GM12878 (cell line): ENCODE measurements at regions not wholly inside any gene's neighbourhood (a gene's known extent, or its start where the extent isn't known, plus 50 kb on each side); places are given as distances from the start of the nearest gene placed in this dataset.

Source experiments
- ATAC-seq: fragments of 200-7000 bp; cut with Tn5 transposase; 3 replicates; pipeline ENCODE4 v1.9.1; 2020; ENCODE audit warnings: mild to moderate bottlenecking, moderate library complexity
- BruUV-seq: library from RNA; stranded (reverse); fragments of 400-500 nt; replicated peaks from 2 replicates; lab custom pipeline; 2021; lab: Mats Ljungman, UMichigan
- CTCF ChIA-PET: fragments of 300-600 bp; sonication (Branson Sonifier 250); formaldehyde crosslinking; extraction: SDS; loops from one replicate; lab custom pipeline; 2021; ENCODE audit warnings: inconsistent platforms; lab: Yijun Ruan, JAX
- POLR2A ChIA-PET: fragments of 350-600 bp; formaldehyde crosslinking; extraction: SDS; loops from one replicate; lab custom pipeline; 2021; ENCODE audit warnings: inconsistent platforms; lab: Charles Lee
- RAD21 ChIA-PET: fragments of 300-600 bp; sonication (Branson Sonifier 250); formaldehyde crosslinking; loops from one replicate; lab custom pipeline; 2023; ENCODE audit warnings: antibody characterized with exemption; ENCODE audit not compliant: unreplicated experiment; lab: Charles Lee
- SMC1A ChIA-PET: fragments of 300-600 bp; sonication (Branson Sonifier 250); formaldehyde crosslinking; loops from one replicate; lab custom pipeline; 2023; ENCODE audit not compliant: unreplicated experiment, uncharacterized antibody; lab: Charles Lee
- DNase-seq: peaks from one replicate; pipeline ENCODE4 v3.0.0-alpha.2; 2011; ENCODE audit warnings: low read depth, low spot score
- FAIRE-seq: peaks from 3 replicates; lab custom pipeline; 2011; peaks lifted over from hg19 to GRCh38; lab: Jason Lieb, UNC
- H2AFZ ChIP-seq: 2 replicates; pipeline ENCODE4 v1.6.0; 2011; ENCODE audit warnings: low read depth, low read length, control low read depth; ENCODE audit not compliant: control insufficient read depth
- H3K27ac ChIP-seq: 2 replicates; pipeline ENCODE4 v1.5.1; 2011; ENCODE audit warnings: control low read depth; ENCODE audit not compliant: control insufficient read depth, insufficient read depth
- H3K27me3 ChIP-seq, 2 experiments: replicated peaks in 1 of 2; 2 replicates each; pipeline versions ENCODE4 v1.6.0 to v1.6.1; 2011; ENCODE audit warnings: low read length in 1 of 2; ENCODE audit not compliant: control insufficient read depth in 2 of 2, insufficient read depth in 2 of 2
- H3K36me3 ChIP-seq, 2 experiments: 2 replicates each; pipeline ENCODE4 v1.5.1; 2011; ENCODE audit warnings: low read length in 1 of 2; ENCODE audit not compliant: control insufficient read depth in 2 of 2, insufficient read depth in 2 of 2
- H3K4me1 ChIP-seq: 2 replicates; pipeline ENCODE4 v1.6.1; 2011; ENCODE audit warnings: mild to moderate bottlenecking, low read length, moderate library complexity, mixed read lengths; ENCODE audit not compliant: control insufficient read depth, insufficient read depth
- H3K4me2 ChIP-seq: 2 replicates; pipeline ENCODE4 v1.6.0; 2011; ENCODE audit warnings: control low read depth; ENCODE audit not compliant: control insufficient read depth, insufficient read depth
- H3K4me3 ChIP-seq: fragments of 200-600 bp; sonication (generic); 2 replicates; pipeline ENCODE4 v1.5.1; 2016
- H3K79me2 ChIP-seq: 2 replicates; pipeline ENCODE4 v1.6.0; 2011; ENCODE audit warnings: low read length; ENCODE audit not compliant: control insufficient read depth, insufficient read depth
- H3K9ac ChIP-seq: 2 replicates; pipeline ENCODE4 v1.8.0; 2011; ENCODE audit warnings: low read length, control low read depth, mixed read lengths; ENCODE audit not compliant: control insufficient read depth, insufficient read depth
- H3K9me3 ChIP-seq: replicated peaks from 3 replicates; pipeline ENCODE4 v1.5.1; 2011; ENCODE audit warnings: mild to moderate bottlenecking, low read length; ENCODE audit not compliant: control insufficient read depth, insufficient read depth
- H4K20me1 ChIP-seq: 2 replicates; pipeline ENCODE4 v1.6.0; 2011; ENCODE audit not compliant: control insufficient read depth, insufficient read depth
- ATF3 ChIP-seq: IDR thresholded peaks from 2 replicates; pipeline ENCODE4 v1.6.1; 2011; ENCODE audit warnings: low read depth, mild to moderate bottlenecking, low read length, moderate library complexity, borderline replicate concordance; ENCODE audit errors: extremely low read depth
- BACH1 ChIP-seq: fragments of 450-650 bp; IDR thresholded peaks from 2 replicates; pipeline ENCODE4 v1.6.1; 2017; ENCODE audit warnings: mild to moderate bottlenecking, borderline replicate concordance
- BRCA1 ChIP-seq: IDR thresholded peaks from 2 replicates; pipeline ENCODE4 v1.6.1; 2011; ENCODE audit warnings: low read depth, low read length, improper control_type of control experiment
- CTCF ChIP-seq, 3 experiments: IDR thresholded peaks in 2 of 3; conservative IDR thresholded peaks in 1 of 3; 2 replicates each; pipeline ENCODE4 v1.5.1; 2011; ENCODE audit warnings: low read depth in 3 of 3, low read length in 3 of 3, mild to moderate bottlenecking in 3 of 3, control low read depth in 2 of 3, moderate library complexity in 2 of 3, inconsistent platforms in 1 of 3, mixed read lengths in 1 of 3; ENCODE audit not compliant: control insufficient read depth in 2 of 3, insufficient read depth in 1 of 3; ENCODE audit errors: extremely low read depth in 1 of 3
- ESRRA ChIP-seq: IDR thresholded peaks from 2 replicates; pipeline ENCODE4 v1.6.1; 2012; ENCODE audit warnings: mild to moderate bottlenecking, low read length, improper control_type of control experiment
- KAT2A ChIP-seq: conservative IDR thresholded peaks from 2 replicates; pipeline ENCODE4 v1.6.1; 2011; ENCODE audit warnings: low read depth, low read length; ENCODE audit not compliant: control insufficient read depth
- MTA3 ChIP-seq: IDR thresholded peaks from 2 replicates; pipeline ENCODE4 v1.6.1; 2012; ENCODE audit warnings: low read length, inconsistent platforms, borderline replicate concordance
- SUPT20H ChIP-seq: IDR thresholded peaks from 2 replicates; pipeline ENCODE4 v1.6.1; 2011; ENCODE audit warnings: low read depth, mild to moderate bottlenecking, low read length, moderate library complexity, borderline replicate concordance; ENCODE audit not compliant: control insufficient read depth
- TARDBP ChIP-seq: IDR thresholded peaks from 2 replicates; pipeline ENCODE4 v1.6.1; 2016; ENCODE audit warnings: borderline replicate concordance
- ZNF384 ChIP-seq: IDR thresholded peaks from 2 replicates; pipeline ENCODE4 v1.6.1; 2012; ENCODE audit warnings: low read depth, mild to moderate bottlenecking, low read length, improper control_type of control experiment, borderline replicate concordance
- WGBS: methylation state at CpG from one replicate; pipeline ENCODE4 v1.1.6; 2016; ENCODE audit warnings: low lambda C conversion rate; ENCODE audit not compliant: insufficient replicate concordance, insufficient coverage; ENCODE audit errors: missing lambda C conversion rate; 5-methylcytosine and 5-hydroxymethylcytosine counted together
- in situ Hi-C: fragments of 300-500 bp; cut with MboI; formaldehyde crosslinking; loops from 9 replicates; pipeline ENCODE4 v1.14.3; 2018; ENCODE audit warnings: mixed read lengths
- intact Hi-C: fragments of 100-400 bp; cut with micrococcal nuclease; formaldehyde crosslinking; loops from one replicate; pipeline ENCODE4 v1.14.2; 2022; ENCODE audit not compliant: unreplicated experiment

GRCh38 chr10:109253306-109253705 lies 670.0 kb downstream of the XPNPEP1 start:
- TF ChIP-seq BACH1 (no peak), SUPT20H (no peak), CTCF (IDR thresholded peaks at IDR 0.05 in 2 of 3, conservative IDR thresholded peaks at IDR 0.05 in 1 of 3; ENCODE audit: control insufficient read depth in 2 of 3, extremely low read depth in 1 of 3, insufficient read depth in 1 of 3, low read depth in 3 of 3, low read length in 3 of 3) (no peak), KAT2A (no peak), ZNF384 (no peak), TARDBP (no peak), BRCA1 (no peak), ESRRA (no peak), MTA3 (no peak), ATF3 (no peak)
- TF ChIP-seq, all 136 proteins: peak for 0
- BruUV-seq = no TSS peak
- intact Hi-C loops (no loop called here), in situ Hi-C loops (no loop called here)
- ChIA-PET SMC1A (no interaction called here), POLR2A (no interaction called here), CTCF (no interaction called here), RAD21 (no interaction called here)
- WGBS = 0% methylated on average over 3 of the region's 3 CpGs
- Histone ChIP-seq H3K9me3 (no peaks in the 10 kb centered on the region), H3K9ac (no peak overlapping the region), H3K79me2 (no peaks in the 10 kb centered on the region), H3K36me3 (no peaks in the 10 kb centered on the region), H3K4me3 (no peak overlapping the region), H3K27me3 (no peaks in the 10 kb centered on the region), H3K4me1 (no peaks in the 10 kb centered on the region), H3K27ac (no peak overlapping the region), H4K20me1 (no peaks in the 10 kb centered on the region), H3K4me2 (no peak overlapping the region), H2AFZ (no peak overlapping the region)
- ATAC-seq (no peak), FAIRE-seq (no peak), DNase-seq (no peak)
